Tibial nerve (tissue), 4 donors: ENCODE measurements at regions not wholly inside any gene's neighbourhood (a gene's known extent, or its start where the extent isn't known, plus 50 kb on each side); places are given as distances from the start of the nearest gene placed in this dataset.

ENCODE experiments used
- CTCF ChIP-seq, 5 experiments: fragments of 200-600 bp in 3 of 5; fragments of 450-650 bp in 2 of 5; sonication (generic) in 3 of 5; IDR thresholded peaks; one replicate each; pipeline ENCODE4 v1.5.1; 2016 to 2019; ENCODE audit warnings: antibody characterized with exemption in 5 of 5, mild to moderate bottlenecking in 3 of 5, moderate library complexity in 2 of 5
- EP300 ChIP-seq, 2 donors: sonication (generic); formaldehyde crosslinking; IDR thresholded peaks; one replicate each; pipeline ENCODE4 v1.6.1; 2017; ENCODE audit warnings: antibody characterized with exemption in 2 of 2, mild to moderate bottlenecking in 1 of 2
- POLR2A ChIP-seq, 2 donors: fragments of 450-650 bp; IDR thresholded peaks; one replicate each; pipeline ENCODE4 v1.6.1; 2017; ENCODE audit warnings: antibody characterized with exemption in 2 of 2, mild to moderate bottlenecking in 2 of 2, moderate library complexity in 2 of 2

GRCh38 chr6:167674486-167674885 is 152.2 kb upstream of the AFDN start:
- TF ChIP-seq CTCF (IDR thresholded peaks at IDR 0.05) = no peak
- TF ChIP-seq POLR2A (IDR thresholded peaks at IDR 0.05) = no peak
- TF ChIP-seq EP300 (IDR thresholded peaks at IDR 0.05) = no peak
